ENCODE measurements at regions not wholly inside any gene's neighbourhood (a gene's known extent, or its start where the extent isn't known, plus 50 kb on each side); places are given as distances from the start of the nearest gene placed in this dataset.

GRCh38 chr2:2859164-2859563 is 518.5 kb downstream of the EIPR1 start:
- TF ChIP-seq POLR2A (IDR thresholded peaks at IDR 0.05) = no peak
- TF ChIP-seq CTCF (IDR thresholded peaks at IDR 0.05 in 8 of 11, conservative IDR thresholded peaks at IDR 0.05 in 3 of 11) = no peak

All from spleen (tissue), 7 donors.